Ovary (tissue), 3 donors: ENCODE measurements at regions not wholly inside any gene's neighbourhood (a gene's known extent, or its start where the extent isn't known, plus 50 kb on each side); places are given as distances from the start of the nearest gene placed in this dataset.

Experiments used
- CTCF ChIP-seq, 3 donors: fragments of 450-650 bp in 2 of 3; fragments of 200-600 bp in 1 of 3; IDR thresholded peaks; one replicate each; pipeline versions ENCODE4 v1.5.1 to v1.8.0; 2016 to 2022; ENCODE audit warnings: antibody characterized with exemption in 3 of 3, mild to moderate bottlenecking in 1 of 3
- EP300 ChIP-seq: sonication (generic); formaldehyde crosslinking; IDR thresholded peaks from one replicate; pipeline ENCODE4 v1.6.1; 2017; ENCODE audit warnings: antibody characterized with exemption
- POLR2A ChIP-seq: fragments of 450-650 bp; IDR thresholded peaks from one replicate; pipeline ENCODE4 v1.6.1; 2017; ENCODE audit warnings: antibody characterized with exemption, mild to moderate bottlenecking, moderate library complexity
- donor health status: DM: no; HTN: no; CAD: no.

- TF ChIP-seq EP300 (no peak), CTCF (IDR thresholded peaks at IDR 0.05) (no peak), POLR2A (no peak)
Measured at GRCh38 chr16:62831235-62831850, 795.1 kb upstream of the CDH8 start.
